ENCODE measurements at regions not wholly inside any gene's neighbourhood (a gene's known extent, or its start where the extent isn't known, plus 50 kb on each side); places are given as distances from the start of the nearest gene placed in this dataset.

DNA sequence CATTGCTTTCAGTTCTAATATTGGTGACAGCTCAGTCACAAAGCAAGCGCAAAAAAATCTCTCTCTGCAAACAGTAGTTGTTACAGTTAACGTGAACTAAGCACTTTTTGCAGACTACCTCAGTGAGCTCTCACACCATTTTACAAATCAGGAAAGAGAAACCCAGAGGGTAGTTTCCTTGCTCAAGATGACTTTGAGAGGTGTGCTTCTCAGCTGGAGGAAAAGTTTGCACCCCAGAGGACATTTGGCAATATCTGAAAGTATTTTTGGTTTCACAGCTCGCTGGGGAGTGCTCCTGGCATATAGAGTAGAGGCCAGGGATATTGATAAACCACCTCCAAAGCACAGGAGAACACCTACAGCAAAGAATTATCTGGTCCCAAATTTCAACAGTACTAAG, 741.1 kb upstream of the EEF2KMT start:
- TF ChIP-seq SIN3A (IDR thresholded peaks at IDR 0.05; ENCODE audit: borderline replicate concordance, insufficient read depth, low read length), result no peak

DNA sequence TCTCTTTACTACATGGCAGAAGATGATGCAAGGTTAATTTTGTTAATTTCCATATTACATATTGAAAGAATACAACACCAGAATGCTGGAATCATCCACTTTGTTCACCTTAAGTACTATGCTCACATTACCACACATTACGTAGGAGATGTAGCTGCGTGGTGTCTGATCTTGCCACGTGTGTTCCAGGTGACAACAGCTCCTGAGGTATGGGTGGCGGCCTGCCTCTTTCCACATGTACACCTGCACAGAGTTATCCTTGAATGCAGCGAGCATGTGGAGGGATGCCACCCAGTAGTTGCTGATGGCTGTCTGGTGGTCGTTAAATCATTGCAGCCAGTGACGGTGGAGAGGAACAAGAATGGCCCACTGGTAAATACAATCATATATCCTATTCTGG, 740.5 kb upstream of the EEF2KMT start:
- TF ChIP-seq FOXP2 (optimal IDR thresholded peaks at IDR 0.05; ENCODE audit: borderline replicate concordance, extremely low read depth, extremely low read length, insufficient read depth) (no peak), SIN3A (IDR thresholded peaks at IDR 0.05; ENCODE audit: borderline replicate concordance, insufficient read depth, low read length) (no peak), TAF1 (IDR thresholded peaks at IDR 0.05; ENCODE audit: borderline replicate concordance, insufficient read depth, low read length) (no peak), POLR2AphosphoS5 (IDR thresholded peaks at IDR 0.05; ENCODE audit: low read depth, low read length) (no peak)
- TF ChIP-seq, protein P1, sequence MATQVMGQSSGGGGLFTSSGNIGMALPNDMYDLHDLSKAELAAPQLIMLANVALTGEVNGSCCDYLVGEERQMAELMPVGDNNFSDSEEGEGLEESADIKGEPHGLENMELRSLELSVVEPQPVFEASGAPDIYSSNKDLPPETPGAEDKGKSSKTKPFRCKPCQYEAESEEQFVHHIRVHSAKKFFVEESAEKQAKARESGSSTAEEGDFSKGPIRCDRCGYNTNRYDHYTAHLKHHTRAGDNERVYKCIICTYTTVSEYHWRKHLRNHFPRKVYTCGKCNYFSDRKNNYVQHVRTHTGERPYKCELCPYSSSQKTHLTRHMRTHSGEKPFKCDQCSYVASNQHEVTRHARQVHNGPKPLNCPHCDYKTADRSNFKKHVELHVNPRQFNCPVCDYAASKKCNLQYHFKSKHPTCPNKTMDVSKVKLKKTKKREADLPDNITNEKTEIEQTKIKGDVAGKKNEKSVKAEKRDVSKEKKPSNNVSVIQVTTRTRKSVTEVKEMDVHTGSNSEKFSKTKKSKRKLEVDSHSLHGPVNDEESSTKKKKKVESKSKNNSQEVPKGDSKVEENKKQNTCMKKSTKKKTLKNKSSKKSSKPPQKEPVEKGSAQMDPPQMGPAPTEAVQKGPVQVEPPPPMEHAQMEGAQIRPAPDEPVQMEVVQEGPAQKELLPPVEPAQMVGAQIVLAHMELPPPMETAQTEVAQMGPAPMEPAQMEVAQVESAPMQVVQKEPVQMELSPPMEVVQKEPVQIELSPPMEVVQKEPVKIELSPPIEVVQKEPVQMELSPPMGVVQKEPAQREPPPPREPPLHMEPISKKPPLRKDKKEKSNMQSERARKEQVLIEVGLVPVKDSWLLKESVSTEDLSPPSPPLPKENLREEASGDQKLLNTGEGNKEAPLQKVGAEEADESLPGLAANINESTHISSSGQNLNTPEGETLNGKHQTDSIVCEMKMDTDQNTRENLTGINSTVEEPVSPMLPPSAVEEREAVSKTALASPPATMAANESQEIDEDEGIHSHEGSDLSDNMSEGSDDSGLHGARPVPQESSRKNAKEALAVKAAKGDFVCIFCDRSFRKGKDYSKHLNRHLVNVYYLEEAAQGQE (IDR thresholded peaks at IDR 0.05; ENCODE audit: insufficient read depth in 1 of 2, low read depth in 2 of 2, low read length in 2 of 2), result no peak

DNA sequence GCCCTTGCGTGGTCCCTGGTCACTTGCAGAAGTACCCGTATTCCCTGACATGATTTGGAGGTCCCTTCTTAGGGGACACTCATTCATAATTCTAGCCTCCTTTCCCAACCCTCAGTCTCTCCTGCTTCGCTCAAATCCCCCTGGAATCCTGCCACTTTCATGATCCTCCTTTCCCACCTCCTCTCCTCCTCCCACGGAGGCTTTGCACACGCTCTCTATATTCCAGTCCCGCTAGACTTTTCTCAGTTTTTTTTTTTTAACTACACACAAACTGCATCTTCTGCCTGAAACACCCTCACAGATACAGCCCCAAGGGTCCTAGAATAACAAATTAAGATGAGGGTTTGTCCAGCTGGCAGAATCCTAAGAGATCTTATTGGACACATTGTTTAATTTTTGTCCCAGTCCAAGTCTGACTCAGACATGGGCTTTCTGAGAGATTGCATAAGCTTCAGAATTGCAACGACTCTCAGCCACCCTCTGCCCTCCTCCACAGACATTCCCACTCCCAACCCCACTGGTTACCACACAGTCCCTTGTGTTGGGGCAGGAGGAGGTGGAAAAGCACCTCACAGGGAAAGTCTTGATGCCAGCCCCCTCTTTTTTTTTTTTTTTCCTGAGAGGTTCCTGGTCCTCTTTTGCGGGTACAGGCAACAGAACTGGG, 739.5 kb upstream of the EEF2KMT start:
- TF ChIP-seq POLR2AphosphoS5 (IDR thresholded peaks at IDR 0.05; ENCODE audit: low read depth, low read length), result no peak
- TF ChIP-seq SIN3A (IDR thresholded peaks at IDR 0.05; ENCODE audit: borderline replicate concordance, insufficient read depth, low read length), result no peak
- TF ChIP-seq, protein P1 (IDR thresholded peaks at IDR 0.05; ENCODE audit: insufficient read depth in 1 of 2, low read depth in 2 of 2, low read length in 2 of 2), result no peak
- TF ChIP-seq FOXP2 (optimal IDR thresholded peaks at IDR 0.05; ENCODE audit: borderline replicate concordance, extremely low read depth, extremely low read length, insufficient read depth), result no peak
- no peak for TF ChIP-seq TAF1 (IDR thresholded peaks at IDR 0.05; ENCODE audit: borderline replicate concordance, insufficient read depth, low read length)

DNA sequence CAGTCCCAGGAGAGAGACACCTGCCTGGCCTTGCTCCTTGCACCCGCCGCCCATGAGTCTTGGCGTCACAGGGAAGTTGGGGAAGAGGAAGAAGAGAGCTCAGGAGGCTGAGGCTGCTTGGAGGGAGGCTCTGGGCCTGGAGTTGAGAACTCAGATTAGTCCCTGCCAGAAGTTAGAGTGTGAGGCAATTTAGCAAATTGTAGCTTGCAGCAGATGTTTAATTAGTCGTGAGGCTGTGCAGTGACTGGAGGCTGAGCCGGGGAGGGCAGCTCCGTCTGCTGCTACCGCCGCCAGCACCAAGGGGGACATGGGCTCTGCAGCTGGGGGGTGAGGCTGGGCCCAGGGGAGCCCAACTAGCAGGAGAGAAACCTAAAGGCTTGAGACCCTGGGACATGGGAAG, 738.3 kb upstream of the EEF2KMT start:
- TF ChIP-seq, protein P1 (IDR thresholded peaks at IDR 0.05; ENCODE audit: insufficient read depth in 1 of 2, low read depth in 2 of 2, low read length in 2 of 2), result no peak
- TF ChIP-seq FOXP2 (optimal IDR thresholded peaks at IDR 0.05; ENCODE audit: borderline replicate concordance, extremely low read depth, extremely low read length, insufficient read depth) (no peak), SIN3A (IDR thresholded peaks at IDR 0.05; ENCODE audit: borderline replicate concordance, insufficient read depth, low read length) (no peak), TAF1 (IDR thresholded peaks at IDR 0.05; ENCODE audit: borderline replicate concordance, insufficient read depth, low read length) (no peak), POLR2AphosphoS5 (IDR thresholded peaks at IDR 0.05; ENCODE audit: low read depth, low read length) (no peak)

GRCh38 chr16:5826332-5826731, 728.7 kb upstream of the EEF2KMT start:
- TF ChIP-seq FOXP2 (optimal IDR thresholded peaks at IDR 0.05; ENCODE audit: borderline replicate concordance, extremely low read depth, extremely low read length, insufficient read depth), result no peak
- TF ChIP-seq, protein P1 (IDR thresholded peaks at IDR 0.05; ENCODE audit: insufficient read depth in 1 of 2, low read depth in 2 of 2, low read length in 2 of 2), result no peak
